DOHH2 (cell line): ENCODE measurements at regions not wholly inside any gene's neighbourhood (a gene's known extent, or its start where the extent isn't known, plus 50 kb on each side); places are given as distances from the start of the nearest gene placed in this dataset.
"Not testable (repeated sequence)": the region's sequence is repeated elsewhere in the genome, so short reads cannot be mapped to it uniquely, and the experiment has no call there.

Experiments used
- H3F3A ChIP-seq: fragments of 200-600 bp; sonication (generic), shearing (Covaris generic); 2 replicates; pipeline ENCODE4 v1.6.0; 2016; ENCODE audit warnings: antibody characterized with exemption, mild to moderate bottlenecking; ENCODE audit not compliant: control insufficient read depth, insufficient read depth
- H3K27ac ChIP-seq: fragments of 200-600 bp; sonication (generic); 2 replicates; pipeline ENCODE4 v1.5.1; 2014; ENCODE audit warnings: low read depth, mild to moderate bottlenecking, low read length, moderate library complexity
- H3K27me3 ChIP-seq: fragments of 200-600 bp; sonication (generic); 2 replicates; pipeline ENCODE4 v1.6.1; 2014; ENCODE audit warnings: mild to moderate bottlenecking, low read length, mixed read lengths; ENCODE audit not compliant: control insufficient read depth
- H3K36me3 ChIP-seq: fragments of 200-600 bp; sonication (generic); 2 replicates; pipeline ENCODE4 v1.6.1; 2014; ENCODE audit warnings: mild to moderate bottlenecking, low read length, moderate library complexity, mixed read lengths; ENCODE audit not compliant: control insufficient read depth
- H3K4me1 ChIP-seq: fragments of 200-600 bp; sonication (generic); 2 replicates; pipeline ENCODE4 v1.6.1; 2014; ENCODE audit warnings: mild to moderate bottlenecking, low read length, mixed read lengths; ENCODE audit not compliant: control insufficient read depth
- H3K4me2 ChIP-seq: fragments of 200-600 bp; sonication (generic); 2 replicates; pipeline ENCODE4 v1.6.0; 2014; ENCODE audit warnings: mild to moderate bottlenecking, low read length, moderate library complexity
- H3K4me3 ChIP-seq: fragments of 200-600 bp; sonication (generic); 2 replicates; pipeline ENCODE4 v1.5.1; 2014; ENCODE audit warnings: mild to moderate bottlenecking, low read length, mixed read lengths
- H3K79me2 ChIP-seq: fragments of 200-600 bp; sonication (generic); 2 replicates; pipeline ENCODE4 v1.6.1; 2014; ENCODE audit warnings: mild to moderate bottlenecking, low read length, mixed read lengths; ENCODE audit not compliant: control insufficient read depth
- H3K9me2 ChIP-seq: fragments of 200-600 bp; sonication (generic); replicated peaks from 2 replicates; pipeline ENCODE4 v1.6.1; 2014; ENCODE audit warnings: mild to moderate bottlenecking, low read length, mixed read lengths; ENCODE audit not compliant: control insufficient read depth
- H3K9me3 ChIP-seq: fragments of 200-600 bp; sonication (generic); 2 replicates; pipeline ENCODE4 v1.6.1; 2014; ENCODE audit warnings: antibody characterized with exemption, low read length, mixed read lengths; ENCODE audit not compliant: control insufficient read depth, insufficient read depth
- H4K20me1 ChIP-seq: fragments of 200-600 bp; sonication (generic); 2 replicates; pipeline ENCODE4 v1.6.0; 2014; ENCODE audit warnings: low read depth, mild to moderate bottlenecking, antibody characterized with exemption, low read length, moderate library complexity; ENCODE audit not compliant: control insufficient read depth, insufficient read depth
- CTCF ChIP-seq: fragments of 200-600 bp; sonication (generic); IDR thresholded peaks from one replicate; pipeline ENCODE4 v1.5.1; 2014; ENCODE audit warnings: antibody characterized with exemption, mild to moderate bottlenecking, low read depth, low read length; ENCODE audit not compliant: poor library complexity, severe bottlenecking
- EZH2phosphoT487 ChIP-seq: fragments of 200-600 bp; sonication (generic); IDR thresholded peaks from 2 replicates; pipeline ENCODE4 v1.6.1; 2017; ENCODE audit warnings: borderline replicate concordance, mild to moderate bottlenecking, antibody characterized with exemption, low read length, moderate library complexity, mixed read lengths

- not testable (repeated sequence) for H3K27ac ChIP-seq, H3K27me3 ChIP-seq
Observed at GRCh38 chr16:29291329-29292271, 114.9 kb downstream of the NPIPB11 start.

GRCh38 chr16:29290631-29291247 lies 115.8 kb downstream of the NPIPB11 start:
- Histone ChIP-seq H3K27me3 (peaks cover 9% of the 10 kb centered on the region), H3K9me3 (no peaks in the 10 kb centered on the region), H3K27ac (no peak overlapping the region), H3K79me2 (no peaks in the 10 kb centered on the region), H3K4me2 (no peak overlapping the region), H3K9me2 (no peaks in the 10 kb centered on the region), H4K20me1 (no peaks in the 10 kb centered on the region), H3K36me3 (no peaks in the 10 kb centered on the region), H3K4me1 (no peaks in the 10 kb centered on the region), H3K4me3 (no peak overlapping the region), H3F3A (no peaks in the 10 kb centered on the region)
- TF ChIP-seq EZH2phosphoT487 (no peak), CTCF (no peak)

More at GRCh38 chr16:29291329-29292271, 114.9 kb downstream of the NPIPB11 start:
- not testable (repeated sequence) for H3F3A ChIP-seq, H3K9me3 ChIP-seq, H3K79me2 ChIP-seq, H3K9me2 ChIP-seq, H4K20me1 ChIP-seq, H3K36me3 ChIP-seq, H3K4me2 ChIP-seq, H3K4me3 ChIP-seq, H3K4me1 ChIP-seq

GRCh38 chr16:29289516-29290239 lies 116.8 kb downstream of the NPIPB11 start:
- H3K4me3 ChIP-seq, H3F3A ChIP-seq, H3K4me2 ChIP-seq, H3K79me2 ChIP-seq, H3K9me2 ChIP-seq, H3K9me3 ChIP-seq, H3K36me3 ChIP-seq, H4K20me1 ChIP-seq, H3K27me3 ChIP-seq, H3K27ac ChIP-seq, H3K4me1 ChIP-seq: not testable (repeated sequence)

- not testable (repeated sequence) for H3K9me3 ChIP-seq, H3F3A ChIP-seq, H3K27me3 ChIP-seq, H3K79me2 ChIP-seq, H3K4me1 ChIP-seq, H3K4me3 ChIP-seq, H3K36me3 ChIP-seq, H4K20me1 ChIP-seq, H3K4me2 ChIP-seq, H3K27ac ChIP-seq, H3K9me2 ChIP-seq
Observed at GRCh38 chr16:29288711-29289474, 117.6 kb downstream of the NPIPB11 start.

- H3K27me3 ChIP-seq, H3K4me3 ChIP-seq, H3K9me2 ChIP-seq, H3K79me2 ChIP-seq, H4K20me1 ChIP-seq, H3K36me3 ChIP-seq, H3K4me2 ChIP-seq, H3K9me3 ChIP-seq, H3F3A ChIP-seq, H3K27ac ChIP-seq: not testable (repeated sequence)
- H3K4me1 ChIP-seq = peaks cover 11% of the 10 kb centered on the region
Observed at GRCh38 chr16:29287871-29288535, 118.5 kb downstream of the NPIPB11 start.

GRCh38 chr16:29287246-29287645 lies 119.3 kb downstream of the NPIPB11 start:
- H3K9me2 ChIP-seq, H3F3A ChIP-seq, H3K79me2 ChIP-seq, H3K9me3 ChIP-seq, H3K4me2 ChIP-seq, H3K36me3 ChIP-seq, H3K27ac ChIP-seq, H4K20me1 ChIP-seq, H3K4me3 ChIP-seq: not testable (repeated sequence)
- Histone ChIP-seq H3K4me1 (peaks cover 11% of the 10 kb centered on the region), H3K27me3 (peaks cover 11% of the 10 kb centered on the region)
